ENCODE measurements at regions not wholly inside any gene's neighbourhood (a gene's known extent, or its start where the extent isn't known, plus 50 kb on each side); places are given as distances from the start of the nearest gene placed in this dataset.
A peak's percentile ranks its signal among the peaks of the same experiment; 100 is the strongest.

DNA sequence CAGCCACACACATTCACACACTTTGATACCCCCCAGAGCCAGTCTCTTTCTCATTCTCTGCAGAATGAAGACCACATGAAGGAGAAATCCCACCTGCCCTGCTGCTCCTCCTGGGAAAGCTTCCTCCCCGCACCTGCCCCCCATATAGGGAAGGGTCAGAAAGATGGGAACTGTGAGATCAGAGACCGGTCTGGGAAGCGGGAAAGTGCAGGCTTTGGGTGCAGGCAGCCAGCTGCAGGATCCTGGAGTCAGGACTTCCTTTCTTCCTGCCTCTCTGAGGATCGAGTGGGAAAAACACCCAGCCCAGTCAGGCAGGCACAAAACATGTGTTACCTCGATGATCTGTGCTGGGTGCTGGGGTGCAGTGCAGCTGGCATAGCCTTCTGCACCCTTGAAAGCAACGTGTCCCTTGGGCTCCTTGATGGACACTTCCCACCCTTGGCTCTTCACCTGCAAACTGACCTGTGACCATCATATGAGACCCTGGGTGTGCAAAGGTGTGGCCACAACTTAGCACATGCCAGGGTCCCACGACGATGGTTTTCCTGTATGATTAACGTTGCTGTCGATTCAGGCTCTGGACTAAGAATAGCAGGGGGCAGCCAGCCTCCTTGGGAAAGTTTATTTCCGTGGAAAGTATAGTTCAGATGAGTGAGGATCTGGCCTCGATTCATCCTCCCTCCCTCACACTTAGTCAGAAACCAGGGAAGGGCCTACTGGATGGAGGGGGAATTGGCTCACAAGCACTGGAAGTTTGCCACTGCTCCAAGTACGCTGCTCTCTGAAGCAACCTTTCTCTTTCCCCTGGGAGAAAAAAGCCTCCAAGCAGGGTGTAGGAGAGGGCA, 105.4 kb upstream of the MED13L start:
- DNase-seq, result no peak

GRCh38 chr12:116384175-116384574, 106.7 kb upstream of the MED13L start:
- no peak for DNase-seq

- DNase-seq, result peak; percentile 4
These were observed 107.4 kb upstream of the MED13L start for GRCh38 chr12:116384691-116385485.

DNA sequence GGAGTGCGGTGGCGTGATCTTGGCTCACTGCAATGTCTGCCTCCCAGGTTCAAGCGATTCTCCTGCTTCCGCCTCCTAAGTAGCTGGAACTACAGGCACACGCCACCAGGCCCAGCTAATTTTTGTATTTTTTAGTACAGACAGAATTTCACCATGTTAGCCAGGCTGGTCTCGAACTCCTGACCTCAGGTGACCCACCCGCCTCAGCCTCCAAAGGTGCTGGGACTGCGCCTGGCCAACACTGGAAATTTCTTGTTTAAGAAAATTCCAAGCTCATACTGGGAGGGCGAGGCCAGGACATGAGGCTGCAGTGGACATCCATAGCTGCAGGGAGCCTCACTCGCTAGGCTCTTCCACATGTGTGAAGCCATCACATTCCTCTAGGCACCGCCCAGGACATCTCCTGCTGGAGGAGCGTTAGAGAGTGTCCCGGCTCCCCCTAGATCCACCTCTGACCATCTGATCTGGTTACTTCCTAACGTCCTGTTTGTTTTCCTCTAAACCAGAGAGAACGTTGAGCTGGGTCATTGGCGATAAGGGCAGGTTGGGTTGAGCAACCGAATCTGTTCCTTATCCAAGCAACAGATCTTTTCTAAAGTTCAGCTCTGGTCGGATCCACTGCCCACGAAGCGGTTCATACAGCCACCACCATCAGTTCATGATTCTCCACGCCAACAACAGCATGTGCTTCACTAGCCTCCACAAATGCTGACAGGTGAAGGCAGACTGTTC, 108.2 kb upstream of the MED13L start:
- DNase-seq, result no peak

DNA sequence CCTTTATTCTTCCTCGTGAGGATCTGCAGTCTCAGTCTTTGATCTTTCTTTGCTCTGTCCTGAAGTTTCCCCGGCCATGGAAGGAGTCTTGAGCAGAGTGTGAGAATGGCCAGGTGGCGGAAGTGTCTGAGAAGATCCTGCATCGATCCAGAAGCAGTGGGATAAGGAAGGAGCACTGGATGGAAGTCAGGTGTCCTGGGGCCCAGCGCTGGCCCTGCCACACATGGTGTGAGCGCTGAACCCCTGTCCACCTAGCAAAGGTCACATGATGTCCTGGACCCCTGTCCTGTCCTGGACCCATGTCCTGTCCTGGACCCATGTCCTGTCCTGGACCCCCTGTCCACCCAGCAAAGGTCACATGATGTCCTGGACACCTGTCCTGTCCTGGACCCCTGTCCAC, 111.8 kb upstream of the MED13L start:
- DNase-seq, result no peak

- DNase-seq, result no peak
These were observed 112.5 kb upstream of the MED13L start for GRCh38 chr12:116389990-116390389.

- DNase-seq, result no peak
These were observed 113.2 kb upstream of the MED13L start for GRCh38 chr12:116390401-116391335.

GRCh38 chr12:116391501-116391900, 114.0 kb upstream of the MED13L start:
- DNase-seq, result no peak

- DNase-seq, result no peak
These were observed 114.6 kb upstream of the MED13L start for GRCh38 chr12:116392061-116392460.

- DNase-seq, result no peak
These were observed 115.8 kb upstream of the MED13L start for GRCh38 chr12:116393255-116393654.

- DNase-seq, result no peak
These were observed 116.6 kb upstream of the MED13L start for GRCh38 chr12:116393859-116394650.

DNA sequence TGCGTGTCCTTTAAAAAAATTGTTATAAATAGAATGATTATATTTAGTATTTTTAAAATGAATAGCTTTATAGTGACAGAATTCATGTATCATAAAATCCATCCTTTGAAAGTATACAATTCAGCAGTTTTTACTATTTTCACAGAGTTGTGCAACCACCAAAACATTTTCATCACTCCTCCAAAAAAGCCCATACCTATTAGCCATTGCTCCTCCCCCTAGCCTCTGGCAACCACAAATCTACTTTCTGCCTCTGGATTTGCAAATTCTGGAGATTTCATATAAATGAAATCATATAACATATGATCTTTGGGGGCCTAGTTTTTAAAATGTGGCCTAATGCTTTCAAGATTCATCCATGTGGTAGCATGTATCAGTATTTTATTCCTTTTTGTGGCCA, 117.9 kb upstream of the MED13L start:
- DNase-seq, result no peak

GRCh38 chr12:116397148-116397547, 119.7 kb upstream of the MED13L start:
- no peak for DNase-seq

GRCh38 chr12:116398193-116398592, 120.7 kb upstream of the MED13L start:
- DNase-seq, result no peak

DNA sequence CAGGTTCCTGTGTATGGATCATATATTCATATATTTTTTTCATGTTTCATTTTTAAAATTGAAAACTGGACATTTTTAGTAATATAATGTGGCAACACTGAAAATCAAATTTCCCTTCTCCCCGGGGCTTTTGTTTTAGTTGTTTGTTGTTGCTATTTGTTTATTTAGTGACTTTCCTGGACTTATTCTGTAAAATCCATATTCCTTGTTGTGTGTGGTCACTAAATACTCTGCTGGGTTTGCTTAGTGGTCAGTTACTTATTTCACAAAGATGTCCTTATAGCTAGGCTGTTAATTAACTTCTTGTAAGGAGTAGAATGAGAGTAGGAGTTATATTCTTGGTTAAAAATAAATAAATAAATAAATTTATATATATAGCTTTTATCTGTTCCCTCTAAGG, 121.6 kb upstream of the MED13L start:
- DNase-seq, result no peak

DNA sequence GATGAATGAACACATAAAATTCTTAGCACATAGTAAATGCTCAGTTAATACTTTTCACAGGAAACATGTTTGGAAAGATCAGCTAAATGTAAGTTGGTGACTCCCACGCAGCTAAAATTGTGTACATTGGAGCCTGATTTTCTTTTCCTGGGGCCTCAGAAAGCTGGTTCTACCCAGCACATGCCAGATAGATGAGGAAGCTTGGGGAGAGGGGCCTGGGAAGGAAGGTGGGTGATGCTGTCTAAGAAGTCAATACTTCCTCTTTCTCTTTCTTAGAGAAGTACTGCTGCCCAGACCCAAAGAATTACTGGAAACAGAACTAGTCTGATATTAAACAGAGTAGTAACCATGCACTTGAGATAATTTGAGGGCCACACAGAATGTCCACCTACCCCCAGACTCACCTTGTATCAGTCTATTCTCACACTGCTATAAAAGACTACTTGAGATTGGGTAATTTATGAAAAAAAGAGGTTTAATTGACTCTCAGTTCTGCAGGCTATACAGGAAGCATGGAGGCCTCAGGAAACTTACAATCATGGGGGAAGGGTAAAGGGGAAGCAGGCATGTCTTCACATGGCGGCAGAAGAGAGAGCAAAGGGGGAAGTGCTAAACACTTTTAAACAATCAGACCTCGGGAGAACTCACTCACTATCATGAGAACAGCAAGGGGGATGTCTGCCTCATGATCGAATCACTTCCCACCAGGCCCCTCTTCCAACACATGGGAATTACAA, 123.3 kb upstream of the MED13L start:
- no peak for DNase-seq

- DNase-seq, result no peak
These were observed 124.1 kb upstream of the MED13L start for GRCh38 chr12:116401565-116401964.

DNA sequence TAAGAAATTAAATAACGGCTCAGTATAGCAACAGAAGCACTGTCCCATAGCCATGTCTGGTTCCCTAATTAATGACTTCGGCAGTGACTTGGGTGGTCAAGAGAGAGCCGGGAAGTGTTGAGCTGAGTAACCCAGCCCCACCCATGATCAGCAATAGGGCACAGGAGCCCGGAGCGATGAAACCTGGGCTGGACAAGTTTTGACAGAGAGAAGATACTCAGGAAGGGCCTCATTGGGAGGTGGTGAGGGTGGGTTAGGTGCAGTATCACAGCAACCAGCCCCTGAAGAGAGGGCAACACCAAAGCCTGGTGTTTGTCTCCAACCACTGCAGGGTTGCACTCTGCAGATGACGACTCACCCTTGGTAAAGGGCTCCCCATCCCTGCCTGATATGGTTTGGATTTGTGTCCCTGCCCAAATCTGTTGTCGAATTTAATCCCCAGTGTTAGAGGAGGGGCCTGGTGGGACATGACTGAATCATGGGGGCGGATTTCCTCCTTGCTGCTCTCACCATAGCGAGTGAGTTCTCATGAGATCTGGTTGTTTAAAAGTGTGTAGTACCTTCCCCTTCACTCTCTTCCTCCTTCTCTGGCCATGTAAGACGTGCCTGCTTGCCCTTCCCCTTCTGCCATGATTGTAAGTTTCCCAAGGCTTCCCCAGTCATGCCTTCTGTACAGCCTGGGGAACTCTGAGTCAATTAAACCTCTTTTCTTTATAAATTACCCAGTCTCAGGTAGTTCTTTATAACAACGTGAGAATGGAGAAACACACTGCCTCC, 124.9 kb upstream of the MED13L start:
- DNase-seq, result no peak

DNA sequence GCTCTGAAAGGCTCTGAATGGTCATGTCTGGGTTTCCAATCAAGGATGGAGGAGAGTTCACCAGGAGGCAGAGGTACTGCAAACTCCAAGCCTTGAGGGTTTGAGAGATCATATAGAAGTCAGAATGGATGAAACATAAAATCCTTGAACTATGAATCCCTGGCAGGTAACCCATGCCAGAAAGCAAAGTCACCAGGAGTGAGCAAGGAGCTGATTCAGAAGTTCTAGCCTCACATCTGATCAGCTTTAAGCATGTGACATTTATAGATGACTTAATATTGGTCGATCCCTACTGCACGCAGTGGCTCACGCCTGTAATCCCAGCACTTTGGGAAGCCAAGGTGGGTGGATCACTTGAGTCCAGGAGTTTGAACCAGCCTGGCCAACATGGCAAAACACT, 126.1 kb upstream of the MED13L start:
- no peak for DNase-seq

GRCh38 chr12:116404247-116404646, 126.8 kb upstream of the MED13L start:
- DNase-seq, result no peak
